RWPE1 (cell line): ENCODE measurements at regions not wholly inside any gene's neighbourhood (a gene's known extent, or its start where the extent isn't known, plus 50 kb on each side); places are given as distances from the start of the nearest gene placed in this dataset.
A peak's percentile ranks its signal among the peaks of the same experiment; 100 is the strongest.

ENCODE experiments used
- CTCF ChIA-PET: fragments of 350-600 bp; sonication (Branson Sonifier 250); formaldehyde crosslinking; extraction: SDS; loops from one replicate; lab custom pipeline; 2021; lab: Yijun Ruan, JAX
- POLR2A ChIA-PET: fragments of 400-600 bp; formaldehyde crosslinking; extraction: SDS; loops from one replicate; lab custom pipeline; 2020; ENCODE audit warnings: antibody characterized with exemption; ENCODE audit not compliant: low non-redundant PET; lab: Yijun Ruan, JAX
- DNase-seq: peaks from one replicate; pipeline ENCODE4 v3.0.0; 2012; ENCODE audit warnings: low spot score
- H3K27ac ChIP-seq: fragments of 450-650 bp; 2 replicates; pipeline ENCODE4 v1.5.1; 2017
- TF ChIP-seq, protein P1 (sequence below): fragments of 450-650 bp; conservative IDR thresholded peaks from 2 replicates; pipeline ENCODE4 v1.5.1; 2017; ENCODE audit warnings: low read depth, mild to moderate bottlenecking

DNA sequence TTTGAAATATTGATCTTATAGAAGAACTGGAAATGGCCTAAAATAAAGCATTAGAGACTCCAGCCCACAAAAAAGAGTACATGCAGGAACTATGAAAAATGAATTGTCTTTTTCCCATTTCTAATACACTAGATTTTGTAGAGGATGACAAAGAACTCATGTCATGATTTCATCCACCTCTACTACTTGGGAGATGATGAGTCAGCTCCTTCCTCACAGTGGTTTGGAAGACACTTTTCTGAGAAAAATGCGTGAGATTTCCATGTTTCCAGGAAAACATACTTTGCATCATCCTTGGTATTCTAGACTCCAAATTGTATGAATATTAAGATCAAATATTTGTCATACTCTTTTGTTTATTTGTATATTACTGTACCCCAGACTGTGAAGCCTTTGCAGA lies 500.5 kb downstream of the FAM181B start:
- POLR2A ChIA-PET, result no interaction called here
- TF ChIP-seq, protein P1, sequence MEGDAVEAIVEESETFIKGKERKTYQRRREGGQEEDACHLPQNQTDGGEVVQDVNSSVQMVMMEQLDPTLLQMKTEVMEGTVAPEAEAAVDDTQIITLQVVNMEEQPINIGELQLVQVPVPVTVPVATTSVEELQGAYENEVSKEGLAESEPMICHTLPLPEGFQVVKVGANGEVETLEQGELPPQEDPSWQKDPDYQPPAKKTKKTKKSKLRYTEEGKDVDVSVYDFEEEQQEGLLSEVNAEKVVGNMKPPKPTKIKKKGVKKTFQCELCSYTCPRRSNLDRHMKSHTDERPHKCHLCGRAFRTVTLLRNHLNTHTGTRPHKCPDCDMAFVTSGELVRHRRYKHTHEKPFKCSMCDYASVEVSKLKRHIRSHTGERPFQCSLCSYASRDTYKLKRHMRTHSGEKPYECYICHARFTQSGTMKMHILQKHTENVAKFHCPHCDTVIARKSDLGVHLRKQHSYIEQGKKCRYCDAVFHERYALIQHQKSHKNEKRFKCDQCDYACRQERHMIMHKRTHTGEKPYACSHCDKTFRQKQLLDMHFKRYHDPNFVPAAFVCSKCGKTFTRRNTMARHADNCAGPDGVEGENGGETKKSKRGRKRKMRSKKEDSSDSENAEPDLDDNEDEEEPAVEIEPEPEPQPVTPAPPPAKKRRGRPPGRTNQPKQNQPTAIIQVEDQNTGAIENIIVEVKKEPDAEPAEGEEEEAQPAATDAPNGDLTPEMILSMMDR, result no peak

DNA sequence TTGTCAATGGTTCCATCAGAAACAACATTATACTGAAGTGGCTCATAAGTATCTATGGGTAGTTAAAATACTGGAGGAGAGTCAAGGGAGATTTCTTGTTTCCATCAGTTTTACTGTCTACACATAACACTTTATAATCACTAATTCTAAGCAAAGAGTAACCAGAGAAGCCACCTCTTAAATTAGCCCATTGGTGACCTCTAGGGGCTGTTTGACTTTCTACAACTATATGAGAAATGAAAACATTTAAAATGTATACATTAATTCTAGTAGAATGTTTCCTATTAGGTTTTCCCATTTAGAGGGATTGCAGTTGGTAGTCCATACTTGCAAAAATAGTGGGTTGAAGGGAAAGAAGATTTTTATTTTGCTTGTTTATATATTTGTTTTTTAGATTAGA lies 504.3 kb downstream of the FAM181B start:
- peak; percentile 4 for DNase-seq
- ChIA-PET POLR2A (no interaction called here), CTCF (interaction anchor here (0.7 kb wide), 1 partner anchor 314 kb away, joined by 3 read pairs; no protein-coding TSS in a partner anchor)
- TF ChIP-seq, protein P1, result peak; percentile 27
- H3K27ac ChIP-seq, result no peak overlapping the region

More for the DNA sequence above, 500.5 kb downstream of the FAM181B start:
- no peak overlapping the region for H3K27ac ChIP-seq
- CTCF ChIA-PET, result interaction anchor here (0.7 kb wide), 1 partner anchor 834 kb away, joined by 3 read pairs; no protein-coding TSS in a partner anchor
- DNase-seq, result no peak

DNA sequence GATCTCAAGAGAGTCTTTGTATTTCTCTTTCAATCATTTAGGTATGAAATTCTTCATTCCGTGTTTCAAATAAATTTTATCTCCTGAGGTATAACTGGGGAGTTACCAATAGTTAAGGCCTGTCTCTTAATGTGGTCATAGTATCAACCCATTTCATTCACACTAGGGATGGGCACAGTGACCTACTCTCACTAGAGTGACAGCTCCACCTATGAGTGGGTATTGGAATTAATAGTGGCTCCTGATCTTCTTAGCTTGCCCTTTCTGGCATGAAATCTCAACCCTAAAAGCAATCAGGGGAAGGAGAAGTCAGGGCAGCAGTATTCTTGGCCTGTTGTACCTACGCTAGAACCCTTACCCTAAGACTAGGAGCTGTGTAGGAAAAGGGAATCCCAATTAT lies 507.7 kb downstream of the FAM181B start:
- ChIA-PET CTCF (interaction anchor here (0.5 kb wide), 1 partner anchor 566 kb away, joined by 3 read pairs; no protein-coding TSS in a partner anchor), POLR2A (no interaction called here)
- no peak for DNase-seq
- TF ChIP-seq, protein P1, result no peak
- no peak overlapping the region for H3K27ac ChIP-seq

DNA sequence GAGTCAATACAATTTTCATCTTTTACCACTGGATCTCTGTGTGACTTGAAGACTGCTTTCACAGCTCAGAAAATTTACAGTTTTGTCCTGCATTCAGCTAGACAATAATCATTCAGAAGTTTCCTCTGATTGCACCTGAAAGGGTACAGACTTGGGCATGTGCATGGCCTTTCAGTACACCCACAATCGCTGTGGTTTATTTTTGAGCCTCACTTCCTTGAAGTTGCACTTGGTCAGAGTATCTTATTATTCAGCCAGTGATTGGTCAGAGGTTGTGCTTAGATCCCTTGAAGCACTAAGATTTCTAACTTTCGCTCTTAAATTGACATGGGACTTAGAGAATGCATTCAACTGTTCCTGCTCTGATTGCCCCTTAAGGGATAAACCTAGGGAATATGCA lies 508.2 kb downstream of the FAM181B start:
- no peak overlapping the region for H3K27ac ChIP-seq
- DNase-seq, result no peak
- ChIA-PET CTCF (interaction anchor here (0.5 kb wide), 1 partner anchor 566 kb away, joined by 3 read pairs; no protein-coding TSS in a partner anchor), POLR2A (no interaction called here)
- TF ChIP-seq, protein P1, result no peak

DNA sequence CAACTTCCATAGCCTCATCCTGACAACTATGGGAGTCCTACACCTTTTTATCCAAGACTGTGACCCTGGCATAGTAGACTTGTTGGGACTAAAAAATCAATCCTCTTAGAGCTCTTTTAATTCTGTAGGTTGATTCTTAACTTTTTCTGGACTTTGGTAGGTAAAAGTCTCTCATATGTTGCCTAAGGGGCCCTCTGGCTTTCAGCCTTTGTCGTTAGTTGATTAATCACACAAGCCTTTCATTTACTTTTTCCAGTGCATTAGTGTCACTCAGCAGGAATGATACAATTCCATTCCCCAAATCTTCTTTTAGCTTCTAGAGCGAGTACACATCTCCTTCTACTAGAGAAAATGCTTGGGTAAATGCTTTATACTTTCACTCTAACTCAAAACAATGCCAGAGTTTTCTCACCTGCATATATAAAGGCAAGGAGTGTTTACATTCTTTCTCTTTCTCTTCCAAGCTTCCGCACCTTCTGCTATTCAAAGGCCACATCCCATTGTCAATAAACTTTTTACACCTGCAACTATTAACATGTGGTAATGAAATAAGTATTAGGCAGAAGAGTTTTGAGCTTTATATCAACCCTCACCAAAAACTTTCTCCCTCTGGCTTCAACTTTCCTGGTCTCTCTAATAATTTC lies 516.6 kb downstream of the FAM181B start:
- no peak overlapping the region for H3K27ac ChIP-seq
- ChIA-PET POLR2A (no interaction called here), CTCF (interaction anchor here (0.5 to 0.6 kb wide), 2 partner anchors 14 to 483 kb away, joined by 3 read pairs; no protein-coding TSS in a partner anchor)
- TF ChIP-seq, protein P1, result no peak
- no peak for DNase-seq

DNA sequence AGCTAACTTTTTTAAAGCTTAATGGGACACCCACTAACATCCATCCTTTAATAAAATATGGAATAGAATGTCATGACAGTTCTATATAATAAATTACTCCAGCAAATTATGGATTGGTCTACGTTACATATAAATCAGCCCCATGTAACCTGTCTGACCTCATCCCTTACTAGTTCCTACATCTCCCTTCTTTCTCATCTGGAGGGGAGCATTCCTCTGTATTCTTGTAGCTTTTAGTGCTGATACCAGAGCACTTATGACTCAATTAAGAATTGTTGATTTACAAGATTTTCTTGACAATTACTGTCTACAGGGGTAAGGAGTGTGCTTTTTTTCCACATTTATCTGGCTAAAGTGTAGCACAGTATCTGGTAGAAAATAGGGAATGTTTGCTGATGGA lies 523.7 kb downstream of the FAM181B start:
- ChIA-PET CTCF (no interaction called here), POLR2A (no interaction called here)
- TF ChIP-seq, protein P1, result no peak
- no peak overlapping the region for H3K27ac ChIP-seq
- no peak for DNase-seq
